ENCODE measurements at regions not wholly inside any gene's neighbourhood (a gene's known extent, or its start where the extent isn't known, plus 50 kb on each side); places are given as distances from the start of the nearest gene placed in this dataset.
A peak's percentile ranks its signal among the peaks of the same experiment; 100 is the strongest.
"Not testable (repeated sequence)": the region's sequence is repeated elsewhere in the genome, so short reads cannot be mapped to it uniquely, and the experiment has no call there.

DNA sequence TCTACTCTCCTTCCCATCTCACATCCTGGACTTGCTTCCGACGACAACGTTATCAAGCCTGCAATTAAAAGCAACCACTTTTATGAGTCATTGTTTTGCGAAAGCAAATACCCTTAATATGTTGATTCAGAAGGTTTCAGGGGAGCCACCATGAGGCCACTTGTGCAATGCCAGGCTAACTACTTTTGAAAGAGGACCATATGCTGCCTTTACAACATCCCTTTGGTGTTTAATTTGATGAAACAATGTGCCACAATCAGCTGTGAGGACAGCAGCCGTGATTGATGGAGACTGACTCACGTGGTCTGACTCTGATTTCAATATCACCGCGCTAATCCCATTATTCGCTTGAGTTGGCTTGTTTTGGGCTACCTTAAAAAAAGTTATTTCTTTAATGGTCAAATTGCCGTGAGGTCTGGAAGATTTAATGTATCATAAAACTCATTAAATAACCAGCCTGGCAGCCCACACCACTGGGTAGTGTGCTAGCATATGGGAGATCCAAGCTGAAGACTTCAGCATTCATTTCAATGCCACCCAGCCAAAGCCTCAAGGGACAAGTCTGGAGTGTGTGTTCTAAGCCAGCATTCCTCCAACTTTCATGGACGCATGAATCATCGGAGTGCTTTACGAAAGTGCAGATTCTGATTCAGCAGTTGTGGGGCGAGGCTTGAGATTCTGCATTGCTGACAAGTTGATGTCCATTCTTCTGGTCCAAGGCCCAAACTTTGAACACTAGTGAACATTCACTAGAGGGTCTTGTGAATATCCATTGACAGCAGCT lies 73.3 kb upstream of the PAXBP1 start:
- H3K27me3 ChIP-seq (ENCODE audit: control insufficient read depth, insufficient read depth, low read length), result peaks cover 25% of the 10 kb centered on the region
- H3K9ac ChIP-seq (ENCODE audit: low read depth, low read length), result no peak overlapping the region

DNA sequence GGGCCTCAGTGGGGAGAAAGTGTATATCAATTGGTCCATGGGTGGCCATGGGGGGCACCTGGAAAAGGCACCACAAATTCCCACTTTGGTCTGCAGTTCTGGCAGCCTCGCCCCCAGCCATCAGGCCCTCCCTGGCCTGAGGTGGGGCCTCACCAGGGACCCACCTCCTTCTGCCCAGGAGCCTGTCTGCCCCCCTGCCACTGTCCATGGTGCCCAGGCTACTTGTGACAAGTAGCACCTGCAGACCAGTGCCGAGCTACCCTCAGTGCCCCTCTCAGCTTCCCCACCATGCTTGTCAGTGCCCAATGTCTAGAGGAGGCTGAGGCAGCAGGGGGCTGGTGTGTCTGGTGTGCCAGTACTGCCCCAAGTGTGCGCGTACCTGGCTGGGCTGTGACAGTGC lies 87.1 kb upstream of the PAXBP1 start:
- peaks cover 36% of the 10 kb centered on the region for H3K27me3 ChIP-seq (ENCODE audit: control insufficient read depth, insufficient read depth, low read length)
- no peaks in the 10 kb centered on the region for H3K36me3 ChIP-seq (ENCODE audit: insufficient read depth, low read length)
- H3K4me1 ChIP-seq (ENCODE audit: control insufficient read depth, insufficient read depth, low read length), result no peaks in the 10 kb centered on the region
- no peak overlapping the region for H3K9ac ChIP-seq (ENCODE audit: low read depth, low read length)
- H3K9me3 ChIP-seq (replicated peaks; ENCODE audit: low read length), result no peaks in the 10 kb centered on the region
- H3K4me3 ChIP-seq (ENCODE audit: low read length), result no peak overlapping the region
- H3K4me2 ChIP-seq (ENCODE audit: low read length), result no peak overlapping the region

More for the DNA sequence above, 73.3 kb upstream of the PAXBP1 start:
- no peaks in the 10 kb centered on the region for H3K9me3 ChIP-seq (replicated peaks; ENCODE audit: low read length)
- H3K4me3 ChIP-seq (ENCODE audit: low read length), result no peak overlapping the region
- H3K36me3 ChIP-seq (ENCODE audit: insufficient read depth, low read length), result no peaks in the 10 kb centered on the region
- peak overlapping the region; percentile 7 for H3K4me2 ChIP-seq (ENCODE audit: low read length)
- peaks cover 9% of the 10 kb centered on the region for H3K4me1 ChIP-seq (ENCODE audit: control insufficient read depth, insufficient read depth, low read length)

DNA sequence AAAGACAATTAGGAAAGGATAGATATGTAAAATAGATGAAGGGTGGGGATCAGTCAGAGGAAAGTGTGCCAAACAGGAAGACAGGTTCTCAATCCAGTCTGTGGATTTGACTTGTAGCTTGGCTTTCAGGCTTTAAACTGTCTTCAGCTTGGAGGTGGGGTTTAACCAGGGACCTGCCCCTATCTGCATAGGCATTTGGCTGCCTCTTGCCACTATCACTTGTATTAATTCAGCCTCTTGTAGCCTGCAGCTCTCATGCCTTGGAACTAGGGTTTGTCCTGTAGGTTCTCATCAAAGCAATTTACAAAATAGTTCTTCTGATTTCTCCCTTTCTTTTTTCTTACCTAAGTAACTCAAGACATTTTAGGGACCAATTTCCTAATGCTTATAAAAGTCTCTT lies 88.8 kb upstream of the PAXBP1 start:
- no peak overlapping the region for H3K4me2 ChIP-seq (ENCODE audit: low read length)
- no peaks in the 10 kb centered on the region for H3K4me1 ChIP-seq (ENCODE audit: control insufficient read depth, insufficient read depth, low read length)
- no peak overlapping the region for H3K9ac ChIP-seq (ENCODE audit: low read depth, low read length)
- peaks cover 31% of the 10 kb centered on the region for H3K27me3 ChIP-seq (ENCODE audit: control insufficient read depth, insufficient read depth, low read length)
- no peaks in the 10 kb centered on the region for H3K9me3 ChIP-seq (replicated peaks; ENCODE audit: low read length)
- no peak overlapping the region for H3K4me3 ChIP-seq (ENCODE audit: low read length)
- no peaks in the 10 kb centered on the region for H3K36me3 ChIP-seq (ENCODE audit: insufficient read depth, low read length)

DNA sequence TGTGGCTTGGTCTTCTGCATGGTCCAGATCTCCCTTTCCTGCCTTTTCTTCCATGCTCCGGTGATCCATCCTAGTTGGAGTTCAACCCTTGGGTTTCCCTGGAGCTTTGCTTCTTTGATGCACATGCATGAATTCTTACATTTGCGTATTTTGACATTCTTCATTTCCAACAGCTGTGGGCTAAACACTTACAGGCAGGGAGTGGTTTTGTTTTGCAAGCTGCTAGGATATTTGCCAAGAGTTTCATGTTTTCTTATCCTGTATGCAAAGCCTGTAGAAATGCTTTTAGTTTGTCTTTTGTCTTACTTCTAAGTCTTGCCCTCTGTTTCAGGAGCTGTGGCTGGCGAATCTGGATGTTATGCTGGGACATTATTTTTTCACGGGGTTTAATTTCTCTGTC lies 90.3 kb upstream of the PAXBP1 start:
- H3K4me1 ChIP-seq (ENCODE audit: control insufficient read depth, insufficient read depth, low read length), result no peaks in the 10 kb centered on the region
- no peaks in the 10 kb centered on the region for H3K36me3 ChIP-seq (ENCODE audit: insufficient read depth, low read length)
- no peaks in the 10 kb centered on the region for H3K9me3 ChIP-seq (replicated peaks; ENCODE audit: low read length)
- H3K27me3 ChIP-seq (ENCODE audit: control insufficient read depth, insufficient read depth, low read length), result peaks cover 38% of the 10 kb centered on the region
- no peak overlapping the region for H3K4me3 ChIP-seq (ENCODE audit: low read length)
- no peak overlapping the region for H3K4me2 ChIP-seq (ENCODE audit: low read length)
- H3K9ac ChIP-seq (ENCODE audit: low read depth, low read length), result no peak overlapping the region

DNA sequence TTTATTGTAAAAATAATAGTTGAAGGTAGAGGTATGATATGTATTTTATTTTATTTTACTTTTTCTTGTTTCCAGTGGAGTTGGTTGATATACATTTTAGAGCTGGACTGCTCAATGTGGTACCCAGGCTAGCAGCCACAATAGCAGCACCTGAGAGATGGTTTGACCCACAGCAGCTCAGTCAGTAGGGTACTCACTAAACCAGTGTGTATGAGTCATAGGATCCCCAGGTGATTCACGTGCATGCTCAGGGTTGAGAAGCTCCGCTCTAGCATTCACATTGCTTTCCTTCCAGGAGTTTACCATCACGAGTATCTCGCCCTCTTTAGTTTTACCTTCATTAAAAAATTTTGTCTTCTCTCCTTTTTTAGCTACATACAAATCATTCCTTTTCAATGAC lies 96.0 kb upstream of the PAXBP1 start:
- Histone ChIP-seq H3K9me3 (replicated peaks; ENCODE audit: low read length) (no peaks in the 10 kb centered on the region), H3K4me2 (ENCODE audit: low read length) (no peak overlapping the region), H3K4me3 (ENCODE audit: low read length) (no peak overlapping the region), H3K27me3 (ENCODE audit: control insufficient read depth, insufficient read depth, low read length) (peaks cover 36% of the 10 kb centered on the region), H3K4me1 (ENCODE audit: control insufficient read depth, insufficient read depth, low read length) (no peaks in the 10 kb centered on the region), H3K9ac (ENCODE audit: low read depth, low read length) (no peak overlapping the region), H3K36me3 (ENCODE audit: insufficient read depth, low read length) (no peaks in the 10 kb centered on the region)

GRCh38 chr21:32868631-32869454 lies 97.3 kb upstream of the PAXBP1 start:
- Histone ChIP-seq H3K27me3 (ENCODE audit: control insufficient read depth, insufficient read depth, low read length) (peaks cover 26% of the 10 kb centered on the region), H3K9ac (ENCODE audit: low read depth, low read length) (no peak overlapping the region), H3K9me3 (replicated peaks; ENCODE audit: low read length) (no peaks in the 10 kb centered on the region), H3K4me1 (ENCODE audit: control insufficient read depth, insufficient read depth, low read length) (no peaks in the 10 kb centered on the region), H3K36me3 (ENCODE audit: insufficient read depth, low read length) (no peaks in the 10 kb centered on the region), H3K4me3 (ENCODE audit: low read length) (no peak overlapping the region), H3K4me2 (ENCODE audit: low read length) (no peak overlapping the region)

DNA sequence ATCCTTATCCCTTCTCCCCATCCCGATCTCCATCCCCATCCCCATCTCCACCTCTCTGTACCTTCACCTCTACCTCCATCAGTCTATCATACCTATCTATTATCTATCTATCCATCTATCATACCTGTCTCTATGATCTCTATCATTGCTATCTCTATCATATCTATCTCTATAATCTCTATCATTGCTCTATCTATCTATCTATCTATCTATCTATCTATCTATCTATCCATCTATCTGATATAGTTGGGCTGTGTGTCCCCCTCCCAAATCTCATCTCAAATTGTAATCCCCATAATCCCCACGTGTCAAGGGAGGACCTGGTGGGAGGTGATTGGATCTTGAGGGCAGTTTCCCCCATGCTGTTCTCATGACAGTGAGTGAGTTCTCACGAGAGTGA lies 97.9 kb upstream of the PAXBP1 start:
- Histone ChIP-seq H3K27me3 (ENCODE audit: control insufficient read depth, insufficient read depth, low read length) (peaks cover 26% of the 10 kb centered on the region), H3K9me3 (replicated peaks; ENCODE audit: low read length) (no peaks in the 10 kb centered on the region), H3K4me3 (ENCODE audit: low read length) (no peak overlapping the region)

GRCh38 chr21:32876426-32876825 lies 104.9 kb upstream of the PAXBP1 start:
- H3K9ac ChIP-seq (ENCODE audit: low read depth, low read length), result no peak overlapping the region
- no peaks in the 10 kb centered on the region for H3K36me3 ChIP-seq (ENCODE audit: insufficient read depth, low read length)
- no peak overlapping the region for H3K4me3 ChIP-seq (ENCODE audit: low read length)
- H3K9me3 ChIP-seq (replicated peaks; ENCODE audit: low read length), result no peaks in the 10 kb centered on the region
- H3K27me3 ChIP-seq (ENCODE audit: control insufficient read depth, insufficient read depth, low read length), result peaks cover 11% of the 10 kb centered on the region
- no peaks in the 10 kb centered on the region for H3K4me1 ChIP-seq (ENCODE audit: control insufficient read depth, insufficient read depth, low read length)
- H3K4me2 ChIP-seq (ENCODE audit: low read length), result no peak overlapping the region

More for the DNA sequence above, 97.9 kb upstream of the PAXBP1 start:
- H3K4me1 ChIP-seq (ENCODE audit: control insufficient read depth, insufficient read depth, low read length), result no peaks in the 10 kb centered on the region
- no peak overlapping the region for H3K4me2 ChIP-seq (ENCODE audit: low read length)
- no peaks in the 10 kb centered on the region for H3K36me3 ChIP-seq (ENCODE audit: insufficient read depth, low read length)
- no peak overlapping the region for H3K9ac ChIP-seq (ENCODE audit: low read depth, low read length)

DNA sequence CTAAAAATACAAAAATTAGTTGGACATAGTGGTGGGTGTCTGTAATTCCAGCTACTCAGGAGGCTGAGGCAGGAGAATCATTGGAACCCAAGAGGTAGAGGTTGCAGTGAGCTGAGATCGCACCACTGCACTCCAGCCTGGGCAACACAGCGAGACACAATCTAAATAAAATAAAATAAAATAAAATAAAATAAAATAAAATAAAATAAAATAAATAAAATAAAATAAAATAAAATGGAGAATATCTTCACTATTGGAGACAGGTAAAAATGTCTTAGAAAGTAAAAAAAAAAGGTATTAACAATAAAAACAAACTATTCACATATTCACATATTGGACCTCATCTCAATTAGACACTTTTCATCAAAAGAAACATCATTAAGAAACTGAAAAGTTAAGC lies 106.3 kb upstream of the PAXBP1 start:
- not testable (repeated sequence) for H3K4me2 ChIP-seq (ENCODE audit: low read length); H3K4me3 ChIP-seq (ENCODE audit: low read length); H3K9ac ChIP-seq (ENCODE audit: low read depth, low read length); H3K9me3 ChIP-seq (replicated peaks; ENCODE audit: low read length); H3K36me3 ChIP-seq (ENCODE audit: insufficient read depth, low read length); H3K4me1 ChIP-seq (ENCODE audit: control insufficient read depth, insufficient read depth, low read length)
- peaks cover 14% of the 10 kb centered on the region for H3K27me3 ChIP-seq (ENCODE audit: control insufficient read depth, insufficient read depth, low read length)

GRCh38 chr21:32878661-32879060 lies 107.1 kb upstream of the PAXBP1 start:
- H3K27me3 ChIP-seq (ENCODE audit: control insufficient read depth, insufficient read depth, low read length), result peaks cover 18% of the 10 kb centered on the region

GRCh38 chr21:32881458-32881857 lies 109.9 kb upstream of the PAXBP1 start:
- H3K4me2 ChIP-seq (ENCODE audit: low read length), result no peak overlapping the region
- no peaks in the 10 kb centered on the region for H3K36me3 ChIP-seq (ENCODE audit: insufficient read depth, low read length)
- no peaks in the 10 kb centered on the region for H3K9me3 ChIP-seq (replicated peaks; ENCODE audit: low read length)
- no peak overlapping the region for H3K9ac ChIP-seq (ENCODE audit: low read depth, low read length)
- no peaks in the 10 kb centered on the region for H3K4me1 ChIP-seq (ENCODE audit: control insufficient read depth, insufficient read depth, low read length)
- H3K27me3 ChIP-seq (ENCODE audit: control insufficient read depth, insufficient read depth, low read length), result peaks cover 23% of the 10 kb centered on the region
- H3K4me3 ChIP-seq (ENCODE audit: low read length), result no peak overlapping the region

More at GRCh38 chr21:32878661-32879060, 107.1 kb upstream of the PAXBP1 start:
- no peak overlapping the region for H3K4me2 ChIP-seq (ENCODE audit: low read length)
- no peak overlapping the region for H3K4me3 ChIP-seq (ENCODE audit: low read length)
- H3K36me3 ChIP-seq (ENCODE audit: insufficient read depth, low read length), result no peaks in the 10 kb centered on the region
- no peaks in the 10 kb centered on the region for H3K4me1 ChIP-seq (ENCODE audit: control insufficient read depth, insufficient read depth, low read length)
- H3K9me3 ChIP-seq (replicated peaks; ENCODE audit: low read length), result no peaks in the 10 kb centered on the region
- H3K9ac ChIP-seq (ENCODE audit: low read depth, low read length), result no peak overlapping the region
